ENCODE measurements at regions not wholly inside any gene's neighbourhood (a gene's known extent, or its start where the extent isn't known, plus 50 kb on each side); places are given as distances from the start of the nearest gene placed in this dataset.

- H3K27me3 ChIP-seq (ENCODE audit: insufficient read depth, low read length) = no peaks in the 10 kb centered on the region
- H3K4me3 ChIP-seq (replicated peaks in 1 of 2; ENCODE audit: low read depth in 1 of 2, low read length in 2 of 2) = no peak overlapping the region
- ATAC-seq (no peak), DNase-seq (ENCODE audit: low read depth, low spot score) (no peak)
- ChIA-PET POLR2A (no interaction called here), RAD21 (ENCODE audit: low non-redundant PET in 1 of 2, low total read pairs in 2 of 2, uncharacterized antibody in 2 of 2, unreplicated experiment in 2 of 2) (no interaction called here), CTCF (no interaction called here)
- no peaks in the 10 kb centered on the region for H3K4me1 ChIP-seq (ENCODE audit: control insufficient read depth in 1 of 2, insufficient read depth in 2 of 2, low read length in 2 of 2)
- no peak overlapping the region for H3K9ac ChIP-seq (ENCODE audit: low read length)
- H4K20me1 ChIP-seq (ENCODE audit: insufficient read depth) = no peaks in the 10 kb centered on the region
- H3K4me2 ChIP-seq (ENCODE audit: low read length) = no peak overlapping the region
- H3K27ac ChIP-seq (ENCODE audit: low read depth, low read length) = no peak overlapping the region
- TF ChIP-seq EZH2 (IDR thresholded peaks at IDR 0.05) = no peak
- no peak for TF ChIP-seq JUND (IDR thresholded peaks at IDR 0.05)
- no peak for TF ChIP-seq TCF7L2 (IDR thresholded peaks at IDR 0.05; ENCODE audit: borderline replicate concordance, extremely low read depth, insufficient read depth, insufficient read length)
- TF ChIP-seq EGR1 (IDR thresholded peaks at IDR 0.05; ENCODE audit: low read depth) = no peak
- no peaks in the 10 kb centered on the region for H3K9me2 ChIP-seq (ENCODE audit: insufficient read depth)
- H3K36me3 ChIP-seq (ENCODE audit: control insufficient read depth in 1 of 2, insufficient read depth in 2 of 2, low read length in 2 of 2) = no peaks in the 10 kb centered on the region
- no peaks in the 10 kb centered on the region for H3K9me3 ChIP-seq (ENCODE audit: control insufficient read depth in 1 of 2, insufficient read depth in 1 of 2, low read depth in 1 of 2, low read length in 2 of 2)
- no peaks in the 10 kb centered on the region for H3K79me2 ChIP-seq (ENCODE audit: insufficient read depth, low read length)
- no peak overlapping the region for H2AFZ ChIP-seq (ENCODE audit: low read depth, low read length, poor library complexity, severe bottlenecking)
- BruUV-seq (replicated peaks) = no TSS peak
- intact Hi-C loops (cut with micrococcal nuclease) = no loop called here
Observed at GRCh38 chr17:14875557-14876412, 389.3 kb downstream of the PMP22 start.

GRCh38 chr17:14873996-14874395, 391.1 kb downstream of the PMP22 start:
- TF ChIP-seq RAD21 (IDR thresholded peaks at IDR 0.05; ENCODE audit: low read depth) (no peak), JUND (IDR thresholded peaks at IDR 0.05) (no peak), SRF (IDR thresholded peaks at IDR 0.05; ENCODE audit: low read depth) (no peak), POLR2A (IDR thresholded peaks at IDR 0.05; ENCODE audit: borderline replicate concordance, extremely low read depth, insufficient read depth, insufficient read length) (no peak), ZBTB33 (IDR thresholded peaks at IDR 0.05; ENCODE audit: extremely low read depth, insufficient replicate concordance, low read length) (no peak), ELF1 (IDR thresholded peaks at IDR 0.05; ENCODE audit: borderline replicate concordance, low read depth) (no peak), SIN3A (IDR thresholded peaks at IDR 0.05; ENCODE audit: low read depth) (no peak)

More at GRCh38 chr17:14873996-14874395, 391.1 kb downstream of the PMP22 start:
- Histone ChIP-seq H3K36me3 (ENCODE audit: control insufficient read depth in 1 of 2, insufficient read depth in 2 of 2, low read length in 2 of 2) (no peaks in the 10 kb centered on the region), H3K27ac (ENCODE audit: low read depth, low read length) (no peak overlapping the region), H3K4me3 (replicated peaks in 1 of 2; ENCODE audit: low read depth in 1 of 2, low read length in 2 of 2) (no peak overlapping the region), H2AFZ (ENCODE audit: low read depth, low read length, poor library complexity, severe bottlenecking) (no peak overlapping the region), H4K20me1 (ENCODE audit: insufficient read depth) (no peaks in the 10 kb centered on the region), H3K4me2 (ENCODE audit: low read length) (no peak overlapping the region), H3K4me1 (ENCODE audit: control insufficient read depth in 1 of 2, insufficient read depth in 2 of 2, low read length in 2 of 2) (no peaks in the 10 kb centered on the region), H3K9me2 (ENCODE audit: insufficient read depth) (no peaks in the 10 kb centered on the region), H3K9ac (ENCODE audit: low read length) (no peak overlapping the region), H3K9me3 (ENCODE audit: control insufficient read depth in 1 of 2, insufficient read depth in 1 of 2, low read depth in 1 of 2, low read length in 2 of 2) (no peaks in the 10 kb centered on the region), H3K79me2 (ENCODE audit: insufficient read depth, low read length) (no peaks in the 10 kb centered on the region), H3K27me3 (ENCODE audit: insufficient read depth, low read length) (no peaks in the 10 kb centered on the region)
- CTCF ChIA-PET = no interaction called here
- no peak for ATAC-seq
- BruUV-seq (replicated peaks) = no TSS peak
- RAD21 ChIA-PET (ENCODE audit: low non-redundant PET in 1 of 2, low total read pairs in 2 of 2, uncharacterized antibody in 2 of 2, unreplicated experiment in 2 of 2) = no interaction called here
- DNase-seq (ENCODE audit: low read depth, low spot score) = no peak
- POLR2A ChIA-PET = no interaction called here
- intact Hi-C loops (cut with micrococcal nuclease) = no loop called here
